NCI-H187 (cell line): ENCODE measurements at regions not wholly inside any gene's neighbourhood (a gene's known extent, or its start where the extent isn't known, plus 50 kb on each side); places are given as distances from the start of the nearest gene placed in this dataset.
A peak's percentile ranks its signal among the peaks of the same experiment; 100 is the strongest.
"Not testable (repeated sequence)": the region's sequence is repeated elsewhere in the genome, so short reads cannot be mapped to it uniquely, and the experiment has no call there.

Experiments
- DNase-seq, 2 experiments: peaks; one replicate each; lab custom pipeline; 2025; lab: John Stamatoyannopoulos, UW

GRCh38 chr12:73009138-73009834 lies 737.1 kb downstream of the TRHDE start:
- peak in 1 of 2 experiments; percentile 33 for DNase-seq

GRCh38 chr12:73017981-73018380 lies 745.8 kb downstream of the TRHDE start:
- no peak for DNase-seq

- no peak for DNase-seq
Observed at GRCh38 chr12:73053893-73054292, 781.7 kb downstream of the TRHDE start.

- no peak for DNase-seq
Observed at GRCh38 chr12:73057428-73057827, 785.3 kb downstream of the TRHDE start.

- DNase-seq: no peak
Observed at GRCh38 chr12:73065913-73066312, 793.7 kb downstream of the TRHDE start.

- no peak for DNase-seq
Observed at GRCh38 chr12:73067616-73068015, 795.4 kb downstream of the TRHDE start.

- no peak for DNase-seq
Observed at GRCh38 chr12:73072214-73072613, 800.0 kb downstream of the TRHDE start.

GRCh38 chr12:73076760-73077159 lies 804.6 kb downstream of the TRHDE start:
- no peak for DNase-seq

- DNase-seq: no peak
Observed at GRCh38 chr12:73083736-73084135, 811.6 kb downstream of the TRHDE start.

- no peak for DNase-seq
Observed at GRCh38 chr12:73106296-73106695, 834.1 kb downstream of the TRHDE start.

- no peak for DNase-seq
Observed at GRCh38 chr12:73106896-73107295, 834.7 kb downstream of the TRHDE start.

- DNase-seq: no peak
Observed at GRCh38 chr12:73110816-73111215, 838.6 kb downstream of the TRHDE start.

GRCh38 chr12:73112035-73112816 lies 840.1 kb downstream of the TRHDE start:
- no peak for DNase-seq

GRCh38 chr12:73124480-73124879 lies 852.3 kb downstream of the TRHDE start:
- DNase-seq: no peak

- no peak for DNase-seq
Observed at GRCh38 chr12:73125148-73125547, 853.0 kb downstream of the TRHDE start.

- no peak for DNase-seq
Observed at GRCh38 chr12:73136386-73136785, 864.2 kb downstream of the TRHDE start.

- DNase-seq: not testable (repeated sequence)
Observed at GRCh38 chr12:73139642-73140041, 867.5 kb downstream of the TRHDE start.

GRCh38 chr12:73158341-73158740 lies 886.2 kb downstream of the TRHDE start:
- DNase-seq: no peak

- DNase-seq: no peak
Observed at GRCh38 chr12:73159954-73160353, 887.8 kb downstream of the TRHDE start.

GRCh38 chr12:73161970-73162369 lies 889.8 kb downstream of the TRHDE start:
- DNase-seq: no peak

- no peak for DNase-seq
Observed at GRCh38 chr12:73180734-73181133, 908.6 kb downstream of the TRHDE start.

- no peak for DNase-seq
Observed at GRCh38 chr12:73181244-73181643, 909.1 kb downstream of the TRHDE start.

- no peak for DNase-seq
Observed at GRCh38 chr12:73185403-73185802, 913.2 kb downstream of the TRHDE start.

- DNase-seq: no peak
Observed at GRCh38 chr12:73186272-73186671, 914.1 kb downstream of the TRHDE start.
